ENCODE measurements at regions not wholly inside any gene's neighbourhood (a gene's known extent, or its start where the extent isn't known, plus 50 kb on each side); places are given as distances from the start of the nearest gene placed in this dataset.
"Not testable (repeated sequence)": the region's sequence is repeated elsewhere in the genome, so short reads cannot be mapped to it uniquely, and the experiment has no call there.

GRCh38 chr22:49674479-49675050, 153.1 kb downstream of the BRD1 start:
- no peak for DNase-seq

- DNase-seq, result no peak
Measured at GRCh38 chr22:49673048-49673447, 154.6 kb downstream of the BRD1 start.

GRCh38 chr22:49672014-49672516, 155.6 kb downstream of the BRD1 start:
- no peak for DNase-seq

- no peak for DNase-seq
Measured at GRCh38 chr22:49671331-49672013, 156.2 kb downstream of the BRD1 start.

- DNase-seq, result peak; percentile 30
Measured at GRCh38 chr22:49670456-49671330, 157.0 kb downstream of the BRD1 start.

- DNase-seq, result peak; percentile 22
Measured at GRCh38 chr22:49669969-49670455, 157.7 kb downstream of the BRD1 start.

- DNase-seq, result not testable (repeated sequence)
Measured at GRCh38 chr22:49669427-49669968, 158.2 kb downstream of the BRD1 start.

- DNase-seq, result no peak
Measured at GRCh38 chr22:49668402-49668801, 159.3 kb downstream of the BRD1 start.

GRCh38 chr22:49667236-49667635, 160.4 kb downstream of the BRD1 start:
- DNase-seq, result no peak

- no peak for DNase-seq
Measured at GRCh38 chr22:49666146-49666809, 161.4 kb downstream of the BRD1 start.

GRCh38 chr22:49664891-49665290, 162.8 kb downstream of the BRD1 start:
- peak; percentile 3 for DNase-seq

- DNase-seq, result no peak
Measured at GRCh38 chr22:49664371-49664881, 163.2 kb downstream of the BRD1 start.

- no peak for DNase-seq
Measured at GRCh38 chr22:49663823-49664222, 163.8 kb downstream of the BRD1 start.

- DNase-seq, result no peak
Measured at GRCh38 chr22:49663311-49663711, 164.4 kb downstream of the BRD1 start.

- DNase-seq, result no peak
Measured at GRCh38 chr22:49662681-49663080, 165.0 kb downstream of the BRD1 start.

- no peak for DNase-seq
Measured at GRCh38 chr22:49660794-49661781, 166.6 kb downstream of the BRD1 start.

- no peak for DNase-seq
Measured at GRCh38 chr22:49660321-49660720, 167.4 kb downstream of the BRD1 start.

GRCh38 chr22:49659924-49660315, 167.8 kb downstream of the BRD1 start:
- no peak for DNase-seq

- peak; percentile 9 for DNase-seq
Measured at GRCh38 chr22:49659281-49659923, 168.3 kb downstream of the BRD1 start.

- DNase-seq, result peak; percentile 3
Measured at GRCh38 chr22:49658902-49659280, 168.8 kb downstream of the BRD1 start.

Data from activated naive CD4-positive, alpha-beta T cell treated with anti-CD3 and anti-CD28 coated beads, Interleukin-2, amount 50 U/mL, for 16 hours (primary cell).